ENCODE measurements at regions not wholly inside any gene's neighbourhood (a gene's known extent, or its start where the extent isn't known, plus 50 kb on each side); places are given as distances from the start of the nearest gene placed in this dataset.
"Not testable (repeated sequence)": the region's sequence is repeated elsewhere in the genome, so short reads cannot be mapped to it uniquely, and the experiment has no call there.

- DNase-seq, result not testable (repeated sequence)
Measured at GRCh38 chr16:58992755-58993154, 258.6 kb upstream of the GOT2 start.

- DNase-seq, result not testable (repeated sequence)
Measured at GRCh38 chr16:58983181-58983965, 249.3 kb upstream of the GOT2 start.

- no peak for DNase-seq
Measured at GRCh38 chr16:58970775-58971174, 236.7 kb upstream of the GOT2 start.

- DNase-seq, result no peak
Measured at GRCh38 chr16:58963479-58963878, 229.4 kb upstream of the GOT2 start.

GRCh38 chr16:58962811-58963210, 228.7 kb upstream of the GOT2 start:
- no peak for DNase-seq

- no peak for DNase-seq
Measured at GRCh38 chr16:58960484-58960883, 226.4 kb upstream of the GOT2 start.

GRCh38 chr16:58960034-58960433, 225.9 kb upstream of the GOT2 start:
- no peak for DNase-seq

- DNase-seq, result no peak
Measured at GRCh38 chr16:58958749-58959148, 224.6 kb upstream of the GOT2 start.

- no peak for DNase-seq
Measured at GRCh38 chr16:58948244-58948643, 214.1 kb upstream of the GOT2 start.

GRCh38 chr16:58940609-58941008, 206.5 kb upstream of the GOT2 start:
- no peak for DNase-seq

- no peak for DNase-seq
Measured at GRCh38 chr16:58938811-58939210, 204.7 kb upstream of the GOT2 start.

GRCh38 chr16:58937661-58938060, 203.5 kb upstream of the GOT2 start:
- DNase-seq, result no peak

- no peak for DNase-seq
Measured at GRCh38 chr16:58933186-58933585, 199.1 kb upstream of the GOT2 start.

- no peak for DNase-seq
Measured at GRCh38 chr16:58931436-58931835, 197.3 kb upstream of the GOT2 start.

- no peak for DNase-seq
Measured at GRCh38 chr16:58923094-58923493, 189.0 kb upstream of the GOT2 start.

GRCh38 chr16:58913456-58913855, 179.3 kb upstream of the GOT2 start:
- no peak for DNase-seq

- no peak for DNase-seq
Measured at GRCh38 chr16:58912571-58912970, 178.5 kb upstream of the GOT2 start.

GRCh38 chr16:58906981-58907715, 173.0 kb upstream of the GOT2 start:
- no peak for DNase-seq

GRCh38 chr16:58904291-58904690, 170.2 kb upstream of the GOT2 start:
- DNase-seq, result no peak

GRCh38 chr16:58889516-58889915, 155.4 kb upstream of the GOT2 start:
- DNase-seq, result no peak

- DNase-seq, result no peak
Measured at GRCh38 chr16:58885528-58886170, 151.5 kb upstream of the GOT2 start.

- DNase-seq, result no peak
Measured at GRCh38 chr16:58884141-58884540, 150.0 kb upstream of the GOT2 start.

- no peak for DNase-seq
Measured at GRCh38 chr16:58883131-58883530, 149.0 kb upstream of the GOT2 start.

GRCh38 chr16:58882292-58882691, 148.2 kb upstream of the GOT2 start:
- DNase-seq, result no peak

Measured in HCEC 1CT (cell line).